GM19463 (cell line): ENCODE measurements at regions not wholly inside any gene's neighbourhood (a gene's known extent, or its start where the extent isn't known, plus 50 kb on each side); places are given as distances from the start of the nearest gene placed in this dataset.
"Not testable (repeated sequence)": the region's sequence is repeated elsewhere in the genome, so short reads cannot be mapped to it uniquely, and the experiment has no call there.

Experiments used
- ATAC-seq: cut with Tn5 transposase; IDR thresholded peaks from one replicate; pipeline ENCODE4 v1.9.1; 2021; ENCODE audit warnings: mild to moderate bottlenecking, moderate library complexity; ENCODE audit not compliant: unreplicated experiment

GRCh38 chr13:86920961-86921360 is 750.2 kb upstream of the SLITRK5 start:
- no peak for ATAC-seq

GRCh38 chr13:86922936-86923335 is 748.2 kb upstream of the SLITRK5 start:
- no peak for ATAC-seq

DNA sequence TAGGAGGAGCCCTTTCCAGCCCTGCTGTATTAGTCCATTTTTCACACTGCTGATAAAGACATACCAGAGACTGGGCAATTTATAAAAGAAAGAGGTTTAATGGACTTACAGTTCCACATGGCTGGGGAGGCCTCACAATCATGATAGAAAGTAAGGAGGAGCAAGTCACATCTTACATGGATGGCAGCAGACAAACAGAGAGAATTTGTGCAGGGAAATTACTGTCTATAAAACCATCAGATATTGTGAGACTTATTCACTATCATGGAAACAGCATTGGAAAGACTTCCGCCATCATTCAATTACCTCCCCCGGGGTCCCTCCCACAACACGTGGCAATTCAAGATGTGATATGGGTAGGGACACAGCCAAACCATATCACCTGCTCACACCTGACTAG is 744.3 kb upstream of the SLITRK5 start:
- not testable (repeated sequence) for ATAC-seq

DNA sequence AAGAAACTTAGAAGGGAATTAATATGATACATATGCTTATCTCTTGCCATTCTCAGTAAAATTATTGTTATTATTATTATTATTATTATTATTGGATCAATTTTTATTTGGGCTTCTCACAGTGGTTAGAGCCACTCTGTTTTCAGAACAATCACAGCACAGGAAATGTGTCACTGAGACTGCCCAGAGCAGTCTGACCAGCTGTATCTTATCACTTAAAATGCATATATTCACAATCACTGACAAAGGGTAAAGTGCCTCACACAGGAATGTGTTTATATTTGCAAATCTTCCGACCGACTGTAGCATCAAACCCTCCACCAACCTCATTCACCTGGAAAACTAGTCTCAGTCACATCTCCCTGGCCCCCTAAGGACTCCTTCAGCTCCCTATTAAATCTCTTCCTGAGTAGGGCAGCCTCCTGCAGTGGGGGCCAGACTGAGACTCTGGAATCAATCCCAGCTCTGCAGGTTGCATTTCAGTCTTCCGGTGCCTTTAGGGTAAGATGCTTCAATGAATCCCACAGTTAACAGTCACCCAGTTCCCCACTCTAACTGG is 738.3 kb upstream of the SLITRK5 start:
- no peak for ATAC-seq

DNA sequence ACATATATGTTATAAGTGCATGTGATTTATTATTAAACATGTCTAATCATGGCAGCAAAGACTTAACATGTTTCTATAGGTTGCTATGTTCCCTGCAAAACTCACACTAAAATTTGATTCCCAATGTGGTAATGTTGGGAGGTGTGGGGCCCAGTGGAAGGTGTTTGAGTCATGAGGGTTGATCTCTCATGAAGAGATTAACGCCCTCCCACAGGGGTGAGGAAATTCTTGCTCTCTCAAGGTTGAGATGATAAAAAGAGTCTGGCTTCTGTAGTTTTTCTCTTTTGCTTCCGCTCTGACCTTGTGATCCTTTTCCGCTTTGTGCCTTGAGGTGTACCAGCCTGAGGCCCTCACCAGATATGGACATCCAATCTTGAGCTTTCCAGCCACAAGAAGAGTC is 737.5 kb upstream of the SLITRK5 start:
- ATAC-seq, result no peak

GRCh38 chr13:86937316-86937715 is 733.9 kb upstream of the SLITRK5 start:
- ATAC-seq, result no peak

GRCh38 chr13:86945584-86945983 is 725.6 kb upstream of the SLITRK5 start:
- no peak for ATAC-seq

GRCh38 chr13:86946734-86947133 is 724.4 kb upstream of the SLITRK5 start:
- ATAC-seq, result no peak

GRCh38 chr13:86954341-86954740 is 716.8 kb upstream of the SLITRK5 start:
- ATAC-seq, result no peak

DNA sequence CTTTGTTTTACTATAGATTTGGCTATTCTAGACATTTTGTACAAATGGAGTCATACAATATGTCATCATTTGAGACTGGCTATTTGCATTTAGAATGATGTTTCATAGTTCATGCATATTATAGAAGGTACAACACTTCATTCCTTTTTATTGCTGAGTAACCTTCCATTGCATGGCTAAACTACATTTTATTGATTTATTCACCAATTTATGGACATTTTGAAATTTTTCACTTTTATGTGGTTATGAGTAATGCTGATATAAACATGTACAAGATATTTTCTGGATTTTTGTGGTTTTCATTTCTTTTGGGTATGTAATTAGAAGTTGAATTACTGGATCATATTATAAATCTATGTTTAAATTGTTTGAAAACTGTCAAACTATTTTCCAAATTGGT is 710.3 kb upstream of the SLITRK5 start:
- ATAC-seq, result no peak

DNA sequence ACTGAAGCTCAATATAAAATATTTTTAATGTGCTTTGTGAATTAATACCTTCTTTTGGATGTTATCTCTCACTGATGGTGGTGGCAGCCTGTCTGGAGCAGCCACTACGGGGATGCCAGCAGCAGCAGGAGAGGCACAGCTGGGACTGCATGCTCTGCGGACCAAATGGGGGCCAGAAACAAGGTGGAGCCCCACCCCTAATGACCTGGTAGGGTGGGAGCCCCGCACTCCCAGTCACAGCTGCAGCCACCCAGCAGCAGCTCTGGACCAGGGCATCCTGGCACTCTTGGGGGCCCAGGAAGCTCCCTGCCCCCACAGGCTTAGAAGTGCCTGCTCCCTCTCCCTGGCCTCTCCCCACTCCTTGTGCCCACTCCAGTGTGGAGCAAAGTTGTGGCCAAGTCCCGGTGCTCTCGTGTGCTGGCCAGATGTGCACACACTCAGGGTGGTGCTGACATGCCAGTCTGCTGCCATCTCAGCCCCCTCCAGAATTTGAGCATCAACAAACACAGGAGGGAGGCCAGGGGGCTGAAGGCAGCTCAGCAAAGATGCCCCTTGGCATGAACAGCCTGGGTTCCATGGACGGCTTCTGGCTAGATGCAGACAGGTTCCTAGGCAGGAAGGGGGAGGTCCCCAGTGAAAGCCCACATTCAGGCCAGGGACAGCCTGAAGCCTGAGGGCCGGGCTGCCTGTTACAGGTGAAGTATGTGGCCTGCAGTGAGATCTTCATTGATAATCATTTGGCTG is 696.7 kb upstream of the SLITRK5 start:
- ATAC-seq, result no peak

DNA sequence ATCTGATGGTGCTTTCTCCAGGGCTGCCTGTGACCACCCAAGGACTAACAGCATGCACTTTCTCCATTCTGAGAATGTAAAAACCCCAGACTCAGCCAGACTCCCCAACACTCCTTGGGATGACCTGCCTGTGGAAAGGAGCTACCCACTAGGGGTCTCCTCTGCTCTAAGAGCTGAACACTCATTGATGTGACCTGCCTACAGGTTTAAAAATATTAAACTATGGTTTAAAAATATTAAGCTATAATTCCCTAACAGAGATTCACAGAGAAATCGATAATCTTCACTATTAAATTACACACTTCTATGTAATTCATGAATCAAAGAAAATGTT is 696.2 kb upstream of the SLITRK5 start:
- ATAC-seq, result no peak

DNA sequence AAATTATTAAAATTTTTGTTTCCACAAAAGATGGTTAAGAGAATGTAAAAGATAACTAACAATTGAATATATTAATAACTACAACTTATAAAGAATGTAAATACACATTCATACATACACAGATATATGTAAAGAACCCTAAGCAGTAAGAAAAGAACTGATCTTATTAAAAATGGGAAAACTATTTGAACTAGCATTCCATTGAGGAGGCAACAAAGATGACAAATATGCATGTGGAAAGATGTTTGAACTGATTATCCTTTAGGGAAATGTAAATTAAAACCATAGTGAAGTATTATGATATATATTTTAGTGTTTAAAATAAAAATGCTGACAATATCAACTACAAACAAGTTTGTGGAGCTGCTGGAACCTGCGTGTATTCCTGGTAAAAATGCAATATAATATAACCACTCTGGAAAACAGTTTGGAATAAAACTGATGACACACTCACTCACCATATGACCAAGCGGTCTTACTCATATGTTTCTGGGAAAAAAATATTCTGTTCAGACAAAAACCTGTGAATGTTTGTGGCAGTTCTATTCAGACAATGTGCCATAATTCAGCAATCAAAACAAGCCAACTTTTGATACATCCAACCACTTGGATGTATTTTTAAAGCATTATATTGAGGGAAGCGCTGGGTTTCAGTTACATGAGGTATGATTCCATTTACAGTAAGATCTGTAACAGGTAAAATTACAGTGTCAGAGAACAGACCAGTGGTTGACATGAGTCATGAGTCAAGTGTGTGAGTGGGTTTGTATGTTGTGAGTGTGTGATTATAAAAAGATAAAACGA is 694.4 kb upstream of the SLITRK5 start:
- no peak for ATAC-seq

- ATAC-seq, result no peak
These were observed 684.7 kb upstream of the SLITRK5 start for GRCh38 chr13:86986448-86986847.

GRCh38 chr13:86992251-86992650 is 678.9 kb upstream of the SLITRK5 start:
- no peak for ATAC-seq

GRCh38 chr13:87003265-87003664 is 667.9 kb upstream of the SLITRK5 start:
- ATAC-seq, result no peak

DNA sequence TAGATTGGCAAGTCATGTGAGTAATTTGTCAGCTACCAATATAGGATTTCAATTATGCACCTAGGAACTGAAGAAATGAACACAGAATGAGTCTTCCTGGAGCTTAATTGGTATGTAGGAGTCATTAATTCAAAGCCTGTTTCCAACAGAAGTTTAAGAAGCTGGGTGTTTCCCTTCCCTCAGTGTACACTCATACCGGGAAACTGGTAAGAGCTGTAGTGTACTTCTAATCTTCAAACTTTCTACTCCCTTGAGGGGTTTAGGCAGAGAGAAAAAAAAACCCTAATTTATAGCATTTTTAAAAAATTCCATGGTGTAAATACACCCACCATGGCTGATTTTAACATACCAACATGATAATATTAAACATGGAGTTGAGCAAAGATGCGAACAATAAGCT is 665.7 kb upstream of the SLITRK5 start:
- ATAC-seq, result no peak

GRCh38 chr13:87035526-87035925 is 635.6 kb upstream of the SLITRK5 start:
- no peak for ATAC-seq

DNA sequence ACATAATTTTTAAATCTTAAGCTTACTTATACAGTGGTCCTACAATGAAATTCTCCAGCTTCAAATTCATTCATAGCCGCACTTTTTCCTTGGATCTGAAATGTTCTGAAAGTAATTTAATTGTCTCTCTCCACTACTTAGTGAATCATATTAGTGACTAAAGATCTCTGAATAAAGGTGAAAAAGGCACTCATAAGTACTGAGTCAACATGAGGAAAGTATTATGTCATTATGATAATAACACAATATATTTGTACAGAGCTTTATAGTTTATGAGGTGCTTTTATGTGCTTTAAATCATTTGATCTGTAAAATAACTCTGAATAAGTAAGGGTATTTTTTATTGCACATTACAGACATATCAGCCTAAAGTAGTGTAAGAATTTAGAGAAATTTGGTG is 628.2 kb upstream of the SLITRK5 start:
- ATAC-seq, result no peak

DNA sequence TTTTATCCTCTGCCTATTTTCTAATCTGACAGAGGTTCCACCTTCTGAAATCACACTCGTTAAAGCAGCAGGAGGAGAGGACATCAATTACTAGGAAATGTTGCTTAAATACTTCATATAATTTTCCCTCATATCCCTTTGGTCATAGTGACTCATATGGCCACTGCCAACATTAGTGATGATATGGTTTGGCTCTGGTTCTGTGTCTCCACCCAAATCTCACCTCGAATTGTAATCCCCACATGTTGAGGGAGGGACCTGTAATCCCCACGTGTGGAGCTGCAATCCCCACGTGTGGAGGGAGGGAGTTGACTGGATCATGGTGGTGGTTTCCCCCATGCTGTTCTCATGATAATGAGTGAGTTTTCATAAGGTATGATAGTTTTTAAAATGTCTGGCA is 618.4 kb upstream of the SLITRK5 start:
- no peak for ATAC-seq

DNA sequence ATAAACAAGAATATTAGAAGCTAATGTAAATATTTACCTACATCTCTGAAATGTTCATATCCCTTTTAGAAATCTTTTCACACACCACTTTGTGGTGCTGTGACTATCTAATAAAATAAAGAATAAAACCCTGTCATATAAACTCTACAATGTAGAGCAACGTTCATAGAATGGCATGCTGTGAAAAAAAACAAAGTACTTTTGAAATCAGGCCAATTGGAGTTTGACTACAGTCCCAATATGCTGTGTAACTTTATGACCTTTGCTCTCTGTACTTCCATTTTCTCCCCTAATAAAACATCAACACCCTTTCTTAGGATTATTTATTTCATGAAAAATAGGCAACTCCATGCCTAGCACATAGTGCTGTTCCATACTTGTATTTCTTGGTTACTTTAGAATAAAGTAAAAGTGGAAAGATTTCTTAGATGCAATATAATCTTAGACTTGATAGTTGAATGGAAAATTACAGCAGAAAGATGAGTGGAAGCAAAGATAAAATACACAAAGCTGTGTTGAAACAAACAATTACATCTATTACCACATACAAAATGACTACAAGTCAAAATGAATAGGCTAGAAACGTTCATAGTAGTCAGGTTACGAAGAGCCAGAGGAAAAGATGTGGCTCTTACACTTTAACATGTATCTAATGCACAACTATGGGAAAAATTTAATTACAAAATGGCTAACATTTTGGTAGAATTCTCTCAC is 613.2 kb upstream of the SLITRK5 start:
- ATAC-seq, result no peak
